ENCODE measurements at regions not wholly inside any gene's neighbourhood (a gene's known extent, or its start where the extent isn't known, plus 50 kb on each side); places are given as distances from the start of the nearest gene placed in this dataset.
A peak's percentile ranks its signal among the peaks of the same experiment; 100 is the strongest.

- intact Hi-C loops (cut with DNase I), result no loop called here
- H3K9me3 ChIP-seq, result no peaks in the 10 kb centered on the region
- WGBS, 2 donors, result 79 to 83% methylated on average over 3 of the region's 3 CpGs
- no peak for FAIRE-seq
- no peak overlapping the region for H3K27ac ChIP-seq
- no peak for TF ChIP-seq CTCF (IDR thresholded peaks at IDR 0.05)
- H3K27me3 ChIP-seq, result no peaks in the 10 kb centered on the region
- DNase-seq, result no peak
- H3K4me3 ChIP-seq, result no peak overlapping the region
- H3K4me1 ChIP-seq, result no peaks in the 10 kb centered on the region
- no peak for ATAC-seq
- no peaks in the 10 kb centered on the region for H3K36me3 ChIP-seq
Measured at GRCh38 chr10:78313048-78313381, 279.4 kb downstream of the RPS24 start.

- intact Hi-C loops (cut with DNase I), result no loop called here
- Histone ChIP-seq H3K4me3 (no peak overlapping the region), H3K27ac (no peak overlapping the region), H3K4me1 (no peaks in the 10 kb centered on the region), H3K36me3 (no peaks in the 10 kb centered on the region), H3K27me3 (no peaks in the 10 kb centered on the region), H3K9me3 (no peaks in the 10 kb centered on the region)
- 93% methylated on average over 3 of the region's 3 CpGs for WGBS, 2 donors
- no peak for ATAC-seq
- no peak for FAIRE-seq
- no peak for DNase-seq
- TF ChIP-seq CTCF (IDR thresholded peaks at IDR 0.05), result no peak
Measured at GRCh38 chr10:78313636-78314035, 280.0 kb downstream of the RPS24 start.

- no peak for TF ChIP-seq CTCF (IDR thresholded peaks at IDR 0.05)
- intact Hi-C loops (cut with DNase I), result no loop called here
- DNase-seq (no peak), ATAC-seq (no peak), FAIRE-seq (no peak)
- no peaks in the 10 kb centered on the region for H3K9me3 ChIP-seq
- H3K27me3 ChIP-seq, result no peaks in the 10 kb centered on the region
- no peaks in the 10 kb centered on the region for H3K36me3 ChIP-seq
- 96 to 98% methylated on average over 2 of the region's 2 CpGs for WGBS, 2 donors
- H3K4me1 ChIP-seq, result no peaks in the 10 kb centered on the region
- H3K4me3 ChIP-seq, result no peak overlapping the region
- H3K27ac ChIP-seq, result no peak overlapping the region
Measured at GRCh38 chr10:78314651-78315050, 281.0 kb downstream of the RPS24 start.

- 73 to 77% methylated on average over 1 of the region's 1 CpG for whole genome bisulfite sequencing, 2 donors
- no peaks in the 10 kb centered on the region for H3K27me3 ChIP-seq
- DNase-seq (peak in 1 of 6 donors; percentile 5), FAIRE-seq (no peak), ATAC-seq (peak in 2 of 4 donors; percentile 15 to 17)
- H3K36me3 ChIP-seq, result no peaks in the 10 kb centered on the region
- no peak overlapping the region for H3K27ac ChIP-seq
- no peak for TF ChIP-seq CTCF (IDR thresholded peaks at IDR 0.05)
- no peak overlapping the region for H3K4me3 ChIP-seq
- H3K9me3 ChIP-seq, result no peaks in the 10 kb centered on the region
- intact Hi-C loops (cut with DNase I), result no loop called here
- no peaks in the 10 kb centered on the region for H3K4me1 ChIP-seq
Measured at GRCh38 chr10:78316451-78316931, 282.8 kb downstream of the RPS24 start.

- no peak for TF ChIP-seq CTCF (IDR thresholded peaks at IDR 0.05)
- Histone ChIP-seq H3K27ac (no peak overlapping the region), H3K4me1 (no peaks in the 10 kb centered on the region), H3K27me3 (no peaks in the 10 kb centered on the region), H3K4me3 (no peak overlapping the region), H3K36me3 (no peaks in the 10 kb centered on the region), H3K9me3 (no peaks in the 10 kb centered on the region)
- no peak for ATAC-seq
- WGBS, 2 donors, result 88 to 98% methylated on average over 1 of the region's 1 CpG
- no peak for FAIRE-seq
- intact Hi-C loops (cut with DNase I), result no loop called here
- no peak for DNase-seq
Measured at GRCh38 chr10:78318305-78318704, 284.6 kb downstream of the RPS24 start.

All from pancreas (tissue), 10 donors.